Uterus (tissue), 3 donors: ENCODE measurements at regions not wholly inside any gene's neighbourhood (a gene's known extent, or its start where the extent isn't known, plus 50 kb on each side); places are given as distances from the start of the nearest gene placed in this dataset.

ENCODE experiments used
- DNase-seq, 2 donors: peaks; one replicate each; pipeline ENCODE4 v3.0.0-alpha.2; 2019 to 2020
- H3K27ac ChIP-seq, 2 donors: fragments of 200-600 bp; sonication (generic); 1 replicate in 1 of 2; 2 replicates in 1 of 2; pipeline ENCODE4 v1.5.1; 2016 to 2018
- H3K27me3 ChIP-seq, 2 donors: fragments of 200-600 bp; sonication (generic); one replicate each; pipeline ENCODE4 v1.5.1; 2018 to 2019; ENCODE audit warnings: control low read depth in 1 of 2
- H3K36me3 ChIP-seq, 2 donors: fragments of 200-600 bp; sonication (generic); one replicate each; pipeline ENCODE4 v1.5.1; 2019; ENCODE audit warnings: control low read depth in 1 of 2
- H3K4me1 ChIP-seq, 2 donors: fragments of 200-600 bp; sonication (generic); one replicate each; pipeline ENCODE4 v1.5.1; 2018 to 2019; ENCODE audit warnings: control low read depth in 1 of 2
- H3K4me3 ChIP-seq, 2 donors: fragments of 200-600 bp; sonication (generic); 1 replicate in 1 of 2; 2 replicates in 1 of 2; pipeline ENCODE4 v1.5.1; 2018 to 2019; ENCODE audit warnings: mild to moderate bottlenecking in 1 of 2
- H3K9me3 ChIP-seq, 2 donors: fragments of 200-600 bp; sonication (generic); one replicate each; pipeline ENCODE4 v1.5.1; 2019; ENCODE audit warnings: control low read depth in 1 of 2
- CTCF ChIP-seq, 4 experiments: fragments of 200-600 bp in 2 of 4; fragments of 450-650 bp in 2 of 4; sonication (generic) in 2 of 4; IDR thresholded peaks; one replicate each; pipeline ENCODE4 v1.5.1; 2016 to 2019; ENCODE audit warnings: antibody characterized with exemption in 4 of 4, mild to moderate bottlenecking in 2 of 4, moderate library complexity in 1 of 4
- POLR2A ChIP-seq, 2 donors: fragments of 450-650 bp; IDR thresholded peaks; one replicate each; pipeline ENCODE4 v1.6.1; 2016; ENCODE audit warnings: antibody characterized with exemption in 2 of 2, mild to moderate bottlenecking in 1 of 2, moderate library complexity in 1 of 2
- intact Hi-C: fragments of 100-400 bp; cut with DNase I; formaldehyde crosslinking; loops from one replicate; pipeline ENCODE4 v1.15.1; 2023; ENCODE audit warnings: low total_unique reads
- donor health status: DM: yes; HTN: yes; CAD: no.

- H3K36me3 ChIP-seq = no peaks in the 10 kb centered on the region
- no peak for DNase-seq
- no peak overlapping the region for H3K27ac ChIP-seq
- no peaks in the 10 kb centered on the region for H3K27me3 ChIP-seq
- no peak overlapping the region for H3K4me3 ChIP-seq
- no peaks in the 10 kb centered on the region for H3K4me1 ChIP-seq
- H3K9me3 ChIP-seq = no peaks in the 10 kb centered on the region
- TF ChIP-seq CTCF (IDR thresholded peaks at IDR 0.05) (no peak), POLR2A (IDR thresholded peaks at IDR 0.05) (no peak)
- intact Hi-C loops = no loop called here
Measured at GRCh38 chr6:140602431-140603248, 1228.2 kb upstream of the CITED2 start.

GRCh38 chr6:140601021-140601808 lies 1226.8 kb upstream of the CITED2 start:
- intact Hi-C loops = no loop called here
- TF ChIP-seq POLR2A (IDR thresholded peaks at IDR 0.05) (no peak), CTCF (IDR thresholded peaks at IDR 0.05) (no peak)
- Histone ChIP-seq H3K4me1 (no peaks in the 10 kb centered on the region), H3K9me3 (no peaks in the 10 kb centered on the region), H3K27me3 (no peaks in the 10 kb centered on the region), H3K36me3 (no peaks in the 10 kb centered on the region), H3K4me3 (no peak overlapping the region), H3K27ac (no peak overlapping the region)
- no peak for DNase-seq

GRCh38 chr6:140599916-140600315 lies 1225.5 kb upstream of the CITED2 start:
- intact Hi-C loops = no loop called here
- no peak for TF ChIP-seq POLR2A (IDR thresholded peaks at IDR 0.05)
- TF ChIP-seq CTCF (IDR thresholded peaks at IDR 0.05) = no peak
- Histone ChIP-seq H3K27me3 (no peaks in the 10 kb centered on the region), H3K36me3 (no peaks in the 10 kb centered on the region), H3K4me1 (no peaks in the 10 kb centered on the region), H3K9me3 (no peaks in the 10 kb centered on the region), H3K4me3 (no peak overlapping the region), H3K27ac (no peak overlapping the region)
- DNase-seq = no peak

- TF ChIP-seq CTCF (IDR thresholded peaks at IDR 0.05) (no peak), POLR2A (IDR thresholded peaks at IDR 0.05) (no peak)
- DNase-seq = no peak
- no peak overlapping the region for H3K4me3 ChIP-seq
- H3K9me3 ChIP-seq = no peaks in the 10 kb centered on the region
- no peaks in the 10 kb centered on the region for H3K27me3 ChIP-seq
- H3K36me3 ChIP-seq = no peaks in the 10 kb centered on the region
- intact Hi-C loops = no loop called here
- no peak overlapping the region for H3K27ac ChIP-seq
- H3K4me1 ChIP-seq = no peaks in the 10 kb centered on the region
Measured at GRCh38 chr6:140597181-140597580, 1222.7 kb upstream of the CITED2 start.

GRCh38 chr6:140594806-140595128 lies 1220.3 kb upstream of the CITED2 start:
- no peaks in the 10 kb centered on the region for H3K9me3 ChIP-seq

More at GRCh38 chr6:140594806-140595128, 1220.3 kb upstream of the CITED2 start:
- TF ChIP-seq POLR2A (IDR thresholded peaks at IDR 0.05) (no peak), CTCF (IDR thresholded peaks at IDR 0.05) (no peak)
- no peaks in the 10 kb centered on the region for H3K36me3 ChIP-seq
- H3K27me3 ChIP-seq = no peaks in the 10 kb centered on the region
- no peak overlapping the region for H3K27ac ChIP-seq
- DNase-seq = no peak
- H3K4me1 ChIP-seq = no peaks in the 10 kb centered on the region
- intact Hi-C loops = no loop called here
- H3K4me3 ChIP-seq = no peak overlapping the region
